GM18507 (cell line): ENCODE measurements at regions not wholly inside any gene's neighbourhood (a gene's known extent, or its start where the extent isn't known, plus 50 kb on each side); places are given as distances from the start of the nearest gene placed in this dataset.

ENCODE experiments used
- DNase-seq: peaks from one replicate; pipeline ENCODE4 v3.0.0; 2011; ENCODE audit warnings: low read depth; ENCODE audit not compliant: insufficient read length; ENCODE audit errors: extremely low spot score
- FAIRE-seq: peaks from 2 replicates; lab custom pipeline; 2011; peaks lifted over from hg19 to GRCh38; lab: Jason Lieb, UNC

DNA sequence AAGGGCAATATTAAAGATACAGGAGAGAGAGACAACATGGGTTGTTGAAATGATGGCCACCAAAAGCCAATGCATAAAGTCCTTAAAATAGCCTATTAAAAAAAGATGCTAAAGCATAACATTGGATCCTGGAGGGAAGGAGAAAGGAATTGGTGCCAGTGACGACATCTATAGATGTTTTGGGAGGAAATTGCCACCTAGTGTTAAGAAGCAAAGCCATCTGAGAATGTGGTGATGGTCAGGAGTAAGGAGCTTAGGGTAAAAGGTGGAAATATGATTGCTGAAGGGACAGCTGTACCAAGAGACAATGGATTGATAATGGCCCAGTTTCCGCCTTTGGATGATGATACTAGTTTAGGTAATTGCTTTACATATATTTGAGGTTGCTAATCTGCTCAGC, 85.1 kb downstream of the TMEM30B start:
- FAIRE-seq (no peak), DNase-seq (no peak)

DNA sequence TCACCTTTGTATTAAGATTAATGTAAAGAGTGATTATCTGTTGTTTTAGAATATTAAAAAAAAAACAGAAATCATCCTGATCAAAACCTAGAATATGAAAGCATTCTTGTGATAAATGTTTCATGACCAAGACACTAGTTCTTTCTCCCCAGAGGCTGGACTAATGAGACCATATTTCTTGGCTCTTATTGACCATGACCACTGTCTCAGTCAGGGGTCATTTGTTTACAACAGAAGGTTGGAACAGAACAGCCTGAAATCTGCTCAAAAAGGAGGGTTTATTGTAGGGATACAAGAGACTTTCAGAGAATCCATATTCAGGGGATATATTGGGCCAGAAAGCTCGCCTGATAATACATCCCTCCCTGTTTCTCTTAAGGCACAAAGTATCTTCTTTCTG, 87.7 kb downstream of the TMEM30B start:
- FAIRE-seq = no peak

DNA sequence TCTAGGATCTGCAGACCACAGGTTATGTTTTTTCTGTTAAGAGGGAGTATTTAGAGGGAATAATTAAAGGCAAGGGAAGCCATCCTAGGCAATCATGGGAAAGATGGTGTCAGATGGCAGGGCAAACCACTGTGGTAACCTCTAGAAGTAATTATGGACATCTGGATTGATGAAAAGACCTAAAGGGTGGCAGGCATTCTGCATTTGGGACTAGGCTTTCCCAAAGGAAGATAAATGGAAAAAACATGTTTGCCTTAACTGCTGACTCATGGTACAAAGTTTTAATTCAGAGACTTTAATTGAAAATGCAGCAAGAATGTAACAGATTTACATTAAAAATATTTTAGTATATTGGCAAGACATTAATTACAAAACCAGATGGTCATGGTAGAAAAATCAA, 88.1 kb downstream of the TMEM30B start:
- DNase-seq (no peak), FAIRE-seq (no peak)

More for the DNA sequence above, 87.7 kb downstream of the TMEM30B start:
- DNase-seq = no peak

DNA sequence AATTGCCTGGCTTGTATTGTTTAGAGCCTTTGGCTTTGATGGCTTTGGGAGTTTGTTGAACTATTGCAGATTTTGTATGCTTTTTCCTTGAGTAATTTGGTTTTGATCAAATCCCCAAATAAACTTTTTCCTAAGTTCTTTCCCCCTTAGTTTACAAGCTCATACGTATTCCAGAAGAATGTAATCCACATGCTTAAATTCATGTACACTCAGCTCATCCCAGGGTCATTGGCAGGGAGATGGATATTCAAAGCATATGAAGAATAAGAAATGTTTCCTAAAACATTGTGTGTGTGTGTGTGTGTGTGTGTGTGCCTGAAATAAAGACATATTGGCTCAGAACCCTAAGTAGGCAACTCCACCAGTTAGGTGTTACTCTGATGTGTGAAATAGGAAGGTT, 89.4 kb downstream of the TMEM30B start:
- DNase-seq = no peak
- FAIRE-seq = no peak

DNA sequence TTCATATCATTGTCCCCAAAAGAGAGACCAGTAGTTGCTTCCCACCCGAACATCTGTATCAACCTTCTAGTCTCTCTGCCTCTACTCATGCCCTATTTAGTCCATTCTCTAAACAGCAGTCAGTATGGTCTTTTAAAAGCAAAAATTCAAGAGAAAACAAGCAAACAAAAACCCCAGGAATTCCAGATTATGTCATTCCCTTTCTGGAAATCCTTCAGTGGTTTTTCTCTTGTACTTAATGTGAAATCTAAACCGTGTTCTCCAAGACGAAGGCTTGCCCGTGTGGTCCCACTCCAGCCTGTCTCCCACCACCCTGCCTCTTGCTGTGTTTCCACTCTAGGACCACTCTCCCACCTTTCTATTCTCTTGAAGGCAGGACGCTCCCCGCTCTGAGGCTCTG, 90.8 kb downstream of the TMEM30B start:
- FAIRE-seq (no peak), DNase-seq (no peak)

DNA sequence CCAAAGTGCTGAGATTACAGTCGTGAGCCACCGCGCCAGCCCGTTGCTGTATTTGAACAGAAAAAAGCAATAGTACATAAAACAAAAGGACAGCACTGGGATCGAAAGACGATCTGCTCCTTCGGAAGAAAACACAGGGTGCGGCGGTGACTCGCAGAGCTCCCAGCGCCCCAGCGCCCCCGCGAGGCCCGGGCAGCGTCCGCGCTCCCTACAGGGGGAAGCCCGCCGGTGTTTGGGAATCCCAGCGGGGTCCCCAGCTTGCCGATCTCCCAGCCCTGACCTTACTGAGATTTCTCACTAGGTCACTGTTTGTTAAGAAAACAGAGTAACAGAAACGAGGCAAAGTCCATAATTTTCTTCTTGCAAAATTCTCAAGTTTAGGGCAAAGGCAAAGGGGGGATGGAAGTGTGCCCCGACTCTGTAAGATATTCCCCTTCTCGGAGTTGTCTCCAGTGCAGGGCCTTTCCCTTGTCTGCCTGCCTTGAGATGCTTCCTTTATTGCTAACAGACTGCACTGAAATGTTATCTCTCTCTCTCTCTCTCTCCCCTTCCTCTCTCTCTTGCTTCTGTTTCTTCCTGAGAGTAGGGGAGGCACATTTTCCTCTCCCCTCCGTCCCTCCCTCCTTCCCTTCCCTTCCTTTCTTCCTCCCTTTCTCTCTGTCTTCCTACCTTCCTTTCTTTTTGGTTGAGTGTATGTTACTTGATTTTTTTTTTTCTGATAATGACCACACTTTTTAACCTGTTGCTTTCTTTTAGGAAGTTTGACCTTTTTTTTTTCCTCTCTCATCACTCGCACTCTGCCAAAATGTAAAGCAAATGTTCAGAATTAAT, 91.9 kb downstream of the TMEM30B start:
- DNase-seq = no peak
- FAIRE-seq = no peak

DNA sequence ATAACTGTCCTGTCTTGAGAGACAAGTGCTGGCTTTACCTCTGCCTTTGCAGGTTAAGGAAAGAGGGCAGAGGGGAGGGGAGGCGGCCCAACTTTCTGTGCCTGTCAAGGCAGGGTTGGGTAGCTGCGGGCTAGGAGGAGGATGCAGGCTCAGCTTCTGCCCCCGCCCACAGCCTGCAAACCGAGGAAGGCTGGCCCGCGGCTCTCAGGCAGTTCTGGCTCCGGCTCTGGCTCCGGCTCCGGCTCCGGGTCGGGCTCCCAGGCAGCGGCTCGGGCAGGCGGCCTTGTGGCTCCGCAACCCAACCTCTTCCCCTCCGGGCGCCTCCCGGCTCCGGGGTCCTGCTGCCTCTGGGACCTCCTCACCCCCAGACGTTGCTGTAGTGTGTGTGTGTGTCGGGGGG, 92.9 kb downstream of the TMEM30B start:
- no peak for FAIRE-seq
- DNase-seq = no peak

DNA sequence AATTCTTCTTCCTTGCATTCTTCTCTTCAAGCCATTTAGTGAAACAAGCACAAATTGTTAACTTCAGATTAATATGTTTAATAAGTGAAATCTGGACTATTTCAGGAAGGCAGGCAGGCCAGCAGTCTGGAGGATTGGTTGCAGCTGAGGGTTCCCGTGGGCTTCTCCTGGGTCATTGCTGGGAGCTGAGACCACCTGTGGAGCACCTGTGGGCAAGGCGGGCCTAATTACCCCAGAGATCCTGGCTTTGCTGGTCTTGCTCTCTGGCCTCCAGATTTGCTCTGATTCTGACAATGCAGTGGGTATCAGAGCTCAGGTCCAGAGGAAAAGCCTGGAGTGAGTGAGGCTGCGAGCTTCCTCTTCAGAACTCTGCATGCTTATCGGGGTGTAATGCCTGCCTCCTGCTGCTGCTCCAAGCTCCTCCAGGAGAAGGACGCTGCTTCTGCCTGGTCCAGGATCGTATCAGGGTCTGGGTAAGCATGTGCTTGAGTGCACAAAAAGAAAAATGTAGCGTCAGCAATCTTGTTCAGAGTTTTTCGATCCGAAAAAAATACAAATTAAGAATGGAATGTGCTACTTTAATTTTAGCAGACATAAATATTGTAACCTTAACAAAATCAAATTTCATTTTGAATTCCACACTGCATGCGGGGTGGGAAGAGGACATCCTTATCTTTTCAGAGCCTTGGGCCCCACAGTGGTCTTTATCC, 93.8 kb downstream of the TMEM30B start:
- FAIRE-seq = no peak
- DNase-seq = no peak

DNA sequence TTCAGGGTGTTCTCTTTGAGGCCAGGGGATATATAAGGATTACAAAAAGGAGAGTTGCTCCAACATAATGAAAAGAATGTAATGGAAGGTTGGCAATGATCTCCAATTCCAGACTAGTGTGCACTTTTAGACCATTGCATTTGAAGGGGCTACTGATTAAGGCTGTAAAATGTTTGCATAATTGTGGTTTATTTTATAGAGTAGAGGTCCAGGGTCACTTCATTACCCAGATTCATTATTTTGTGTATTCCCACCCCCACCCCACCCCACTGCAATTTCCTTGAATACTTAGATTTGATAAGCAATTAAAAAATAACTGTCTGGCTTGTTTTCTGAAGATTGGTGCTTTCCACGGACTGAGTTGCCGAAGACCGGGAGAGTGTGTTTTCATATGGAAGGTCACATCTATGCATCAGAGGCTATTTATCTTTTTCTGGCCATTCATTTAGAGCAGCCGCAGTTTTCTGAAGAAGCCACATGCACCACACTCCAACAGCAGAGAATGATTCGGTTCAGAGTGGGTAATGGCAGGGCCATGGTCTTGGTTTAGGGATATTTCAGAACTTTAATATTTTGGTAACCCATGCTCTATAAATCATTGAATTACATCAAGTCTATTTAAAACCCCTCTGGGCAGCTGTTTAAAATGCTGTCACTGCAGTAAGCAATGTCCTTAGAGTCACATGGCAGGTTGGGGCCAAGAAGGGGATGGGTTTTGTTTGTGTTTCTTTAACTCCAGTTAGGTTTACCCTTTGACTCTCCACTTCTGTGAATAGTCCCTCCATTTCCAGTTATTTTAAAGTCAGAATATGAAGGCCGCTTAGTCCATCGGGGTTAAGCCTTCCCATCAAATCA, 94.6 kb downstream of the TMEM30B start:
- FAIRE-seq (no peak), DNase-seq (no peak)

DNA sequence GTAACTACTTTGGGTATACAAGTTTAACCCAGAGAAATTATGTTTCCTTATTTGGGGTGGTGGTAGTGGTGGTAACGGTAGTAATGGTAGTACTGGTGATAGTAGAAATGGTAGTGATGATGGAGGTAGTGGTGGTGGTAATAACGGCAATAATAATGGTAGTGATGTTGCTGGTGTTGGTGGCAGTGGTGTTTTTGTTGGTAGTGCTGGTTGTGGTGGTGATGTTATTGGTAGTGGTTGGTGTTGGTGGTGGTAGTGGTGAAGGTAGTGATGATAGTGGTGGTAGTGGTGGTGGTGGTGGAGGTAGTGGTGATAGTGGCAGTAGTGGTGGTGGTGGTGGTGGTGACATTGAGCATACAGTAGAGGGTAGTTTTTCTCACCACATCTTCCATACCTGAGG, 95.6 kb downstream of the TMEM30B start:
- FAIRE-seq (no peak), DNase-seq (no peak)

DNA sequence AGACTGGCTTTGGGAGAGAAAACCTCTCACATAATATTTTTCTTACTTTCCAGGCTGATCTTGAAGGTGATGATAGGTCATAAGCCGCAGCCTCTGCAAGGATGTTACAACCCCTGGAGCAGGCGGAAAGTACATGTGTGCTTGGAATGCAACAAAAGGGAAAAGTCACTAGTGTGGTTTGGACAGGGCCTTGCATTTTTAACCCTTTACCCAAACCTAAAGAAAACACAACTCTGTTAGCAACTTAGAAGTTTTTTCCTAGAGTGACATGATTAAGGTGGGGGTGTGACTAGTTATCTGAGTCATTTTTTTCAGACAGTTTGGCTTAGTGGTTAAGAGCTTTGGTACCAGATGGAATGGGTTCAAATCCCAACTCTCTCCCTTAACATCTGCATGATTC, 97.0 kb downstream of the TMEM30B start:
- no peak for DNase-seq
- no peak for FAIRE-seq

DNA sequence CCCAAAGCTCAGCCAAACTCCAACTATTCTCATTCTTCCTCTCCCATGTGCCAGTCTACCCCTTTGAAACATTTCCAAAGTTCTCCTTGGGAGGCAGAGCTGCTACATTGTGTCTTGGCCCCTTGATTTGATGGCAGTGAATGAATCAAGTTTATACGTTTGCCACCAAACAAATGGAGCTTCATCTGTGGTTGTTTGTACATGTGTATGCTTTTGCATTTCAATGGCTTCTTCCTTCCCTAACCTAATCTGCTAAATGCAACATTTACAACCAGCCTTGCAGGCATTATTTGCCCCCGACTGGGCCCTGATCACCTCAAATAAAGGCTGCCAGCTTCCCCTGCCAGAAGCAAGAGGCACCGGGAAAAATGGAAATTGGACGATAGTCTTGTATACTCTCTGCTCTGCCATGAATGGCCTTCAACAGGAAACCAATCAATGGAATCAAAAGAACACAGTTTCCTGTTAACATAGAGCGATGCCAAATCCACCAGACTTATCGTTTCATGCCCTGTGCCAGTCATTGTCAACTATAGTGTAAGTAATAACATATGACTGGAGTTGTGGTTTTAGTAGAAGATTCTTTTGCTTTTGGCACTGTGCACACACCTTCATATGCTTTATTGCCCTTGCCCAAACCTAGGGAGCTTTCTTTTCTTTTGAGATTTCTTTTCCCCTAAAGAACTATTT, 97.8 kb downstream of the TMEM30B start:
- FAIRE-seq = no peak
- no peak for DNase-seq

DNA sequence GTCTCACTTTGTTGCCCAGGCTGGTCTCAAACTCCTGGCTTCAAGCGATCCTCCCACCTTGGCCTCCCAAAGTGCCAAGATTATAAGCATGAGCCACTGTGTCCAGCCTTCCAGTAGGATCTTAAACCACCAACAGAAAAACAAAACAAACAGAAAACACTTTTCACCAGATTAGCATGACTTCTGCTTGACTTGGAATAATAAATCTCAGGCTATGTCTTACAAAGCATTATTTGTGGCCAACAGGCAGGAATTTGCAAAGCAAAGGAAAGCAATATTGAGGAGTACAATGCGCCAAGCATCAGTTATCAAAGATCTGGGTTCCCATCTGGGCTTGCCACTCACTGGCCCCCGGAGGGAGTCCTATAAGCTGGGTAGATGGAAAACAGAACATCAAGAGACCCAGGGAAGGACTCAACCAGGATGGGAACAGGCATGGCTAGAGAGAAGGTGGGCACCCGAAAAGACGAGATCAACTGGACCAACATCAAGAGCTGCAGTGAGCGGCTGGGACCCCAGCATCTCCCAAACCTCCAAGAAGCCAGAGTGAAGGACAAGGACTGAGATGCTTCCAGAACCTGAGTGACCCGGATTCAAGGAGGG, 101.2 kb downstream of the TMEM30B start:
- no peak for FAIRE-seq
- DNase-seq = no peak

DNA sequence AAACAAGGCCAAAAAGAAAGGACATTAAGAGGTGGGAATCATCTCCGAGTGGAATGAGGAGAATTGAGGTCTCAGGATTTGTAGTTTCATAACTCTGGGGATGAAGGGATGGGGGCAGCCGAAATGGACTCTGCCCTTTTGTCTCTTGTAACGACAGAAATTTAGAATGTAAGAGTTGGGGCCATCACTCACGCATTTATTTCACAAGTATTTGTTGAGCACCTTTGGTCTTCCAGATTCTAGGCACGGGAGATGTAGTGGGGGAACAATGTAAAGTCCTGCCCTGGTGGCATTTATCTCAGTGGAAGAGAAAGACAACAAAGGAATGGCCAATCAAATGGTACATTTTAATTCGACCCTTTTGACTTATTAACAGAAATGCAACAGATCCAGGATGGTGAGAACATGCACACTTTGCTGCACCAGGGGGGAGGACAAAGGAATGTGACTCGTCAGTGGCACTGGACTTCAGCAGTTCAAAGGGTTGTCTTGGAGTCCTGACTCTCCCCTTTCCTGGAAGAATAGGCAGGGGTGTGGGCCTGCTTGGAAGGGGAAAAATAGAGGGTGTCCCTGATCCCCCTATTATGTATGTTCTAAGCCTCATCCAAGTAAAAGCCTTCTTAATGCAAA, 102.0 kb downstream of the TMEM30B start:
- FAIRE-seq (no peak), DNase-seq (no peak)

DNA sequence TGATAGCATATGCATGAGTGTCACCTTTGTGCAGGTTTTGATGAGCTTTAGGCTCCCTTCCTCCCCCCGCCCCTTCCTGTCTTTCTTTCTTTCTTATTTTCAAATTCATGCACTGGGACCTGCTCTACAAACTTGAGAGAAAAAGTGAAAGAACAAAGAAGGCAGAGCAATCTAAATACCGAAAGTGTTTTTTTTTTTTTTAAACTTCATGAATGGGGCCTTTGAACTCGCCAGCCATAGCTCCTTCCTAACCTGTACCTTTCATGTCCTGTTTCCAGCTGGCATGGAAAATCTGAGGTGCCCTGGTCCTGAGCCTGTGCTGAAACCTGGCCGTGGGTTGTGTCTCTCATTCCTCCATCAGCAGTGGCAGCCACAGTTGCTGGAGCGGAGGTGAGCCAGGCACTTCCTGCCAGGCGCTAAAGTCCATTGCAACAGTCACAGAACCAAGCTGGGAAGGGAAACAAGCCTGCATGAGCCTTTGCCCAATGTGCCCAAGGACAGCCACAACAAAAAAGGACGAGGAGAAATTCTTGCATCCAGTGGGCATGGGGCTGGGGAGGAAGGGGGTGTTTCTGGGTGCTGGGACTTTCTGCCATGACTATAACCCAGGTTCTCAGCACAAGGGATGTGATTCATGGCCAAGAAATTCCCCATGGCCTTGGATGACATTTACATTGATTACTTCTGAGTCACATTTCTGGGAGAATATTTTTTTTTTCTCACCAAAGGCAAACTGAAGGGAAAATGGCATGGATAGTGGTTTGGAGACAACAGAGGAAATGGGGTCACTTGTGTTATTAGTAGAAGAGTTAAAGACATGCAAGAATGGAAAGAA, 102.7 kb downstream of the TMEM30B start:
- no peak for FAIRE-seq
- DNase-seq = no peak

DNA sequence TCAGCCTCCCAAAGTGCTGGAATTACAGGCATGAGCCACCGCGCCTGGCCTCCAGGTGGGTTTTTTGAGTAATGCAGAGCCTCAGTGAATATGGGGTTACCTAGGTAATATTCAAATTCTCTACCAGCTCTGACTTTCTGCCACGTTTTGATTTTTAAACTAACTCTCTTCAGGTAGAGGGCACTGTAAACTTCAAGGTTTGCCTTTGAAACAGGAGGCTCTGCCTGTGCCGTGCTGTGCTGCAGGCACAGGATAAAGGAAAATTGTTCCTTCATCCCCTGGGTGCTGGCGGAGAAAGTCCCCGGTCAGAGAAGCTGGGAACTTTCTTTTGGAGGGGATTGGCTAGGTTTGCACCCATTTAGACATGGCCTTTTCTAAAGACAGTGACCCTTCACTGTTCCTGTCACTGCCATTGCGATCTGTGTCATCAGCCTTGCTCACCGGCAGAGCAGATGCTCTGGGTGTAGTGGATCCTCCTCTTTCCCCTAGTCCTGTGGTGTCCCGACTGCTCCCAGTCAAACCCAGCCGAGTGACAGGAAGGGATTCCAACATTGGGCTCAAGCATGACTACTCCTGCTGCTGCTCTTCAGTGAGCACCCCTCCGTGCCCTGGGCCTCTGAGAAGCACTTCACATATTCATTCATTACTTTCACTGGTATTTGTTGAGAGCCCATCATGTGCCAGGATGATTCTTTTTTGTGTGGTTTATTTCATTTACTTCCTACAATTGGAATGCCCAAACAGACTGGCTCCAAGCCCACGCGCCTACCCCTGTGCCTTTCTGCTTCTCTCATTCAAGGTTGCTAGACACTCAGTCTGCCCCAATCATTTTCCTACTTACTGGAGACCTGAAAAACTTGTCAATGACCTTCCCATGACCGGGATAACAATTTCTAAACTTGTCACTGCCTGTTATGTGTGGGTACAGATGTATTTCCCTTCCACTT, 103.6 kb downstream of the TMEM30B start:
- no peak for DNase-seq
- FAIRE-seq = no peak

DNA sequence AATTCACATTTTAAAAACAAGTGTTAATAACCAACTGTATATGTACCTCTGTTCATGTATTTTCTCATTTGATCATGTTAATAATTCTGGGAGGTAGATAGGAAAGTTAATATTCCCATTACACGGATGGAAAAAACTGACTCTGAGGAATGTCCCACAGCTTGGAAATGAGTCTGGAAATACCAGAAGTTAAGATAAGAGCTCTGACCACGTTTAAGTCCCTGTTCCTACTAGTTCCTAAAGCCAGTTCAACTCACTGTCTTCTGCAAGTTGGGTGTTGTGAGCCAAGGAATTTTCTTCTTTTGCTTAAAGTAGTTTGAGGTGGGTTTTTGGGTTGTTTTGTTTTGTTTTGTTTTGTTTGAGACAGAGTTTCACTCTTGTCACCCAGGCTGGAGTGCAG, 104.5 kb downstream of the TMEM30B start:
- DNase-seq (no peak), FAIRE-seq (no peak)
